CD14-positive monocyte (primary cell): ENCODE measurements at regions not wholly inside any gene's neighbourhood (a gene's known extent, or its start where the extent isn't known, plus 50 kb on each side); places are given as distances from the start of the nearest gene placed in this dataset.

Source experiments
- DNase-seq, 3 donors: peaks; one replicate each; pipeline ENCODE4 v3.0.0-alpha.2; 2011 to 2022
- H2AFZ ChIP-seq: 2 replicates; pipeline ENCODE4 v1.6.0; 2012; ENCODE audit warnings: mild to moderate bottlenecking, low read depth, low read length, inconsistent platforms; ENCODE audit not compliant: insufficient read depth, poor library complexity, severe bottlenecking
- H3K27ac ChIP-seq, 2 donors: 1 replicate in 1 of 2; 2 replicates in 1 of 2; pipeline ENCODE4 v1.5.1; 2012 to 2013; ENCODE audit warnings: low read length in 2 of 2, control low read depth in 1 of 2, inconsistent platforms in 1 of 2, low read depth in 1 of 2, mild to moderate bottlenecking in 1 of 2
- H3K27me3 ChIP-seq, 2 donors: one replicate each; pipeline versions ENCODE4 v1.6.0 to v1.6.1; 2011 to 2013; ENCODE audit warnings: low read length in 2 of 2; ENCODE audit not compliant: control insufficient read depth in 2 of 2, insufficient read depth in 2 of 2
- H3K36me3 ChIP-seq, 2 donors: replicated peaks in 1 of 2; 1 replicate in 1 of 2; 2 replicates in 1 of 2; pipeline versions ENCODE4 v1.5.1 to v1.6.1; 2012 to 2013; ENCODE audit warnings: low read length in 2 of 2, control low read depth in 1 of 2, inconsistent platforms in 1 of 2, mild to moderate bottlenecking in 1 of 2; ENCODE audit not compliant: insufficient read depth in 2 of 2, control insufficient read depth in 1 of 2
- H3K4me1 ChIP-seq, 2 donors: 1 replicate in 1 of 2; 2 replicates in 1 of 2; pipeline versions ENCODE4 v1.5.1 to v1.6.1; 2012 to 2013; ENCODE audit warnings: low read length in 2 of 2, control low read depth in 1 of 2, inconsistent platforms in 1 of 2, mild to moderate bottlenecking in 1 of 2, moderate library complexity in 1 of 2; ENCODE audit not compliant: insufficient read depth in 2 of 2, control insufficient read depth in 1 of 2
- H3K4me2 ChIP-seq: replicated peaks from 2 replicates; pipeline ENCODE3; 2012; ENCODE audit warnings: low read length, moderate library complexity, mild to moderate bottlenecking; ENCODE audit not compliant: poor library complexity, severe bottlenecking; ENCODE audit errors: extremely low read depth
- H3K4me3 ChIP-seq, 3 experiments: fragments of 200-600 bp in 1 of 3; sonication (generic) in 1 of 3; replicated peaks in 1 of 3; 1 replicate in 2 of 3; 2 replicates in 1 of 3; pipeline ENCODE4 v1.5.1; 2011 to 2013; ENCODE audit warnings: low read length in 3 of 3, mild to moderate bottlenecking in 3 of 3, control low read depth in 2 of 3, low read depth in 2 of 3, inconsistent platforms in 1 of 3, moderate library complexity in 1 of 3
- H3K79me2 ChIP-seq: 2 replicates; pipeline ENCODE4 v1.6.0; 2012; ENCODE audit warnings: mild to moderate bottlenecking, control low read depth, inconsistent platforms, low read length, moderate library complexity; ENCODE audit not compliant: insufficient read depth
- H3K9ac ChIP-seq: 2 replicates; pipeline ENCODE4 v1.6.0; 2017; ENCODE audit warnings: low read length, mild to moderate bottlenecking; ENCODE audit not compliant: insufficient read depth, poor library complexity, severe bottlenecking
- H3K9me3 ChIP-seq, 2 donors: replicated peaks in 1 of 2; 1 replicate in 1 of 2; 2 replicates in 1 of 2; pipeline versions ENCODE4 v1.5.1 to v1.6.1; 2012 to 2013; ENCODE audit warnings: low read length in 2 of 2, control low read depth in 1 of 2; ENCODE audit not compliant: control insufficient read depth in 1 of 2, insufficient read depth in 1 of 2
- H4K20me1 ChIP-seq: 2 replicates; pipeline ENCODE4 v1.6.0; 2012; ENCODE audit warnings: mild to moderate bottlenecking, low read length, control low read depth, moderate library complexity; ENCODE audit not compliant: insufficient read depth
- H3K27ac Mint-ChIP-seq, 7 donors: one replicate each; pipeline ENCODE4 v1.8.0; 2020; ENCODE audit warnings: mild to moderate bottlenecking in 7 of 7, mixed read lengths in 7 of 7, moderate library complexity in 6 of 7, inconsistent platforms in 2 of 7
- H3K27me3 Mint-ChIP-seq, 3 donors: one replicate each; pipeline ENCODE4 v1.8.0; 2021 to 2022; ENCODE audit warnings: low read depth in 3 of 3, mild to moderate bottlenecking in 3 of 3, mixed read lengths in 3 of 3, moderate library complexity in 3 of 3, inconsistent platforms in 1 of 3
- H3K36me3 Mint-ChIP-seq, 2 donors: one replicate each; pipeline ENCODE4 v1.8.0; 2020; ENCODE audit warnings: mixed read lengths in 2 of 2, inconsistent platforms in 1 of 2, mild to moderate bottlenecking in 1 of 2
- H3K4me1 Mint-ChIP-seq: one replicate; pipeline ENCODE4 v1.8.0; 2020; ENCODE audit warnings: mild to moderate bottlenecking, mixed read lengths
- H3K4me3 Mint-ChIP-seq, 2 donors: one replicate each; pipeline ENCODE4 v1.8.0; 2020; ENCODE audit warnings: mild to moderate bottlenecking in 2 of 2, mixed read lengths in 2 of 2, moderate library complexity in 1 of 2
- H3K9me3 Mint-ChIP-seq, 7 donors: one replicate each; pipeline ENCODE4 v1.8.0; 2020 to 2022; ENCODE audit warnings: mixed read lengths in 7 of 7, mild to moderate bottlenecking in 6 of 7, moderate library complexity in 6 of 7, inconsistent platforms in 2 of 7
- CTCF ChIP-seq: fragments of 200-600 bp; IDR thresholded peaks from one replicate; pipeline ENCODE4 v1.8.0; 2022; ENCODE audit warnings: antibody characterized with exemption, mild to moderate bottlenecking
- WGBS: methylation state at CpG from one replicate; pipeline ENCODE4 v1.1.5; 2013; ENCODE audit warnings: missing lambda C conversion rate; ENCODE audit not compliant: insufficient coverage; 5-methylcytosine and 5-hydroxymethylcytosine counted together
- intact Hi-C, 2 donors: fragments of 100-400 bp; cut with micrococcal nuclease; formaldehyde crosslinking; loops; one replicate each; pipeline versions ENCODE4 v1.15.0 to v1.15.1; 2023

- no peak overlapping the region for H3K27ac Mint-ChIP-seq
- no peaks in the 10 kb centered on the region for H3K9me3 ChIP-seq
- no peak overlapping the region for H3K4me2 ChIP-seq
- no peak overlapping the region for H3K27ac ChIP-seq
- H2AFZ ChIP-seq, result no peak overlapping the region
- no peaks in the 10 kb centered on the region for H4K20me1 ChIP-seq
- H3K4me1 Mint-ChIP-seq, result no peaks in the 10 kb centered on the region
- 69% methylated on average over 2 of the region's 2 CpGs for WGBS
- intact Hi-C loops, result no loop called here
- no peaks in the 10 kb centered on the region for H3K79me2 ChIP-seq
- no peaks in the 10 kb centered on the region for H3K36me3 ChIP-seq
- no peak overlapping the region for H3K4me3 ChIP-seq
- no peaks in the 10 kb centered on the region for H3K27me3 ChIP-seq
- H3K4me3 Mint-ChIP-seq, result no peak overlapping the region
- no peak overlapping the region for H3K9ac ChIP-seq
- no peak for DNase-seq
- H3K36me3 Mint-ChIP-seq, result no peaks in the 10 kb centered on the region
- H3K9me3 Mint-ChIP-seq, result peaks cover 0 to 3% (median 0%) of the 10 kb centered on the region in 7 donors
- H3K4me1 ChIP-seq, result no peaks in the 10 kb centered on the region
- no peak for TF ChIP-seq CTCF
- H3K27me3 Mint-ChIP-seq, result no peaks in the 10 kb centered on the region
These were observed 1013.4 kb downstream of the REEP3 start for GRCh38 chr10:64534616-64535015.

GRCh38 chr10:64535131-64535867 lies 1014.1 kb downstream of the REEP3 start:
- TF ChIP-seq CTCF, result no peak
- H3K4me1 ChIP-seq, result no peaks in the 10 kb centered on the region
- H4K20me1 ChIP-seq, result no peaks in the 10 kb centered on the region
- Mint-ChIP-seq H3K27ac (no peak overlapping the region), H3K4me3 (no peak overlapping the region), H3K27me3 (no peaks in the 10 kb centered on the region), H3K4me1 (no peaks in the 10 kb centered on the region), H3K36me3 (no peaks in the 10 kb centered on the region), H3K9me3 (peaks cover 0 to 2% (median 0%) of the 10 kb centered on the region in 7 donors)
- WGBS, result 94% methylated on average over 9 of the region's 9 CpGs
- no peaks in the 10 kb centered on the region for H3K36me3 ChIP-seq
- H3K27me3 ChIP-seq, result no peaks in the 10 kb centered on the region
- H3K79me2 ChIP-seq, result no peaks in the 10 kb centered on the region
- H3K4me3 ChIP-seq, result no peak overlapping the region
- H3K27ac ChIP-seq, result no peak overlapping the region
- intact Hi-C loops, result no loop called here
- no peak for DNase-seq
- no peak overlapping the region for H2AFZ ChIP-seq
- no peaks in the 10 kb centered on the region for H3K9me3 ChIP-seq
- H3K9ac ChIP-seq, result no peak overlapping the region
- no peak overlapping the region for H3K4me2 ChIP-seq
